Heart right ventricle (tissue), 16 donors: ENCODE measurements at regions not wholly inside any gene's neighbourhood (a gene's known extent, or its start where the extent isn't known, plus 50 kb on each side); places are given as distances from the start of the nearest gene placed in this dataset.
"Not testable (repeated sequence)": the region's sequence is repeated elsewhere in the genome, so short reads cannot be mapped to it uniquely, and the experiment has no call there.

Source experiments
- ATAC-seq, 8 donors: fragments of 200-7000 bp; cut with Tn5 transposase; one replicate each; pipeline ENCODE4 v1.9.1; 2020; ENCODE audit warnings: mild to moderate bottlenecking in 8 of 8, moderate library complexity in 8 of 8, moderate number of reproducible peaks in 1 of 8
- DNase-seq, 2 donors: peaks; one replicate each; pipeline ENCODE4 v3.0.0-alpha.2; 2020
- H3K27ac ChIP-seq, 10 donors: fragments of 200-600 bp; sonication (generic) in 2 of 10; one replicate each; pipeline versions ENCODE4 v1.5.0 to v1.8.0; 2020 to 2022; ENCODE audit warnings: mild to moderate bottlenecking in 3 of 10
- H3K27me3 ChIP-seq, 7 donors: fragments of 200-600 bp; one replicate each; pipeline ENCODE4 v1.8.0; 2021 to 2022; ENCODE audit warnings: mild to moderate bottlenecking in 2 of 7
- H3K36me3 ChIP-seq, 9 donors: fragments of 200-600 bp; sonication (generic) in 1 of 9; one replicate each; pipeline versions ENCODE4 v1.5.0 to v1.8.0; 2020 to 2022; ENCODE audit warnings: mild to moderate bottlenecking in 2 of 9
- H3K4me1 ChIP-seq, 9 donors: fragments of 200-600 bp; sonication (generic) in 1 of 9; one replicate each; pipeline versions ENCODE4 v1.5.0 to v1.8.0; 2020 to 2022; ENCODE audit warnings: mild to moderate bottlenecking in 4 of 9
- H3K4me3 ChIP-seq, 10 donors: fragments of 200-600 bp; sonication (generic) in 2 of 10; one replicate each; pipeline versions ENCODE4 v1.5.0 to v1.8.0; 2020 to 2022; ENCODE audit warnings: mild to moderate bottlenecking in 7 of 10, moderate library complexity in 2 of 10
- H3K9me3 ChIP-seq, 11 donors: fragments of 200-600 bp in 10 of 11; sonication (generic) in 2 of 11; one replicate each; pipeline versions ENCODE4 v1.5.0 to v1.8.0; 2013 to 2022; ENCODE audit warnings: mild to moderate bottlenecking in 2 of 11, control low read depth in 1 of 11, moderate library complexity in 1 of 11
- WGBS, 2 donors: extraction: QIAGEN DNeasy Blood & Tissue Kit; methylation state at CpG; one replicate each; pipeline ENCODE4 v1.1.7; 2013; ENCODE audit warnings: inconsistent platforms in 1 of 2; 5-methylcytosine and 5-hydroxymethylcytosine counted together
- intact Hi-C, 10 donors: fragments of 100-400 bp; cut with DNase I; formaldehyde crosslinking; loops; one replicate each; pipeline versions ENCODE4 v1.11.1 to v1.14.2; 2022
- TF ChIP-seq, protein P1 (sequence below), 9 donors: fragments of 200-600 bp; sonication (generic) in 2 of 9; IDR thresholded peaks; one replicate each; pipeline versions ENCODE4 v1.5.0 to v1.8.0; 2021 to 2022; ENCODE audit warnings: antibody characterized with exemption in 9 of 9, mild to moderate bottlenecking in 5 of 9, moderate library complexity in 1 of 9
- donor health status: Arrhythmogenic right ventricular cardiomyopathy.
- donor health status: ischemic (EF 13 %, LVEDD 7.1; RV severe dilation, severe dysfunction).
- donor health status: healthy with polysubstance abuse.
- donor health status: DM: no; HTN: yes; CAD: no.
- donor health status: DM: no; HTN: no; CAD: no.
- donor health status: ischemic (EF 25% LVEDD 6.9; RV normal size, moderate dysfunction).
- donor health status: ischemic (EF 25% LVEDD 5.7; RV mildly dilated, moderate dysfunction).
- donor health status: healthy.
- donor health status: DM: yes; HTN: yes; CAD: no.
- donor health status: Ischemic cardiomyopathy.
- donor health status: ischemic (EF 35%, LVEDD 5.7; RV mildly dilated, moderate dysfunction).
- donor health status: nonischemic (EF 11% LVEDD 7.7; RV severe dilation, severe dysfunction).
- donor health status: DM: yes; HTN: yes; CAD: no.
- donor health status: PGD.
- donor health status: ischemic (EF 29% LVEDD 5.4; RV normal size, mild dysfunction).
- donor health status: nonischemic (EF 23%, LVEDD 6.1; RV moderate dilation, normal function).

DNA sequence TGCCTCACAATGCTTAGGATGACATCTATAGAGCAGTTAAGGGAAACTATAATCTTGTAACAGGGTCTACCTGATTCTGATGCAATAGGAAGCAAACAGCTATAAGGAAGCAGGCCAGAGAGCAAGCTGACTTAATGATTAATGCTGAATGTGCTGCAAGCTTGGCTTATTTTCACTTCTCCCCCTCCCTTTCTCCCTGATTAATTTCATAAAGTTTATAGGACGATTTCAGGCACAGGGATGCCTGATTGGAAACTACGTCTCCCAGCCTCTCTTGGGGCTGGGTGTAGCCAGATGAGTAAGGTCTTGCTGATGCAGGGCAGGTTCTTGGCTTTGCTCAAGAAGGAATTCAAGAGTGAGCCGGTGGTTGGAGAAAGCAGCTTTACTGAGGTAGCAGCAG is 82.8 kb upstream of the MRI1 start:
- DNase-seq (no peak), ATAC-seq (no peak)
- peaks cover 0 to 4% (median 0%) of the 10 kb centered on the region in 7 donors for H3K27me3 ChIP-seq
- H3K4me1 ChIP-seq: no peaks in the 10 kb centered on the region
- intact Hi-C loops: no loop called here
- peaks cover 0 to 39% (median 15%) of the 10 kb centered on the region in 11 donors for H3K9me3 ChIP-seq
- H3K36me3 ChIP-seq: no peaks in the 10 kb centered on the region
- no peak overlapping the region for H3K27ac ChIP-seq
- TF ChIP-seq, protein P1, sequence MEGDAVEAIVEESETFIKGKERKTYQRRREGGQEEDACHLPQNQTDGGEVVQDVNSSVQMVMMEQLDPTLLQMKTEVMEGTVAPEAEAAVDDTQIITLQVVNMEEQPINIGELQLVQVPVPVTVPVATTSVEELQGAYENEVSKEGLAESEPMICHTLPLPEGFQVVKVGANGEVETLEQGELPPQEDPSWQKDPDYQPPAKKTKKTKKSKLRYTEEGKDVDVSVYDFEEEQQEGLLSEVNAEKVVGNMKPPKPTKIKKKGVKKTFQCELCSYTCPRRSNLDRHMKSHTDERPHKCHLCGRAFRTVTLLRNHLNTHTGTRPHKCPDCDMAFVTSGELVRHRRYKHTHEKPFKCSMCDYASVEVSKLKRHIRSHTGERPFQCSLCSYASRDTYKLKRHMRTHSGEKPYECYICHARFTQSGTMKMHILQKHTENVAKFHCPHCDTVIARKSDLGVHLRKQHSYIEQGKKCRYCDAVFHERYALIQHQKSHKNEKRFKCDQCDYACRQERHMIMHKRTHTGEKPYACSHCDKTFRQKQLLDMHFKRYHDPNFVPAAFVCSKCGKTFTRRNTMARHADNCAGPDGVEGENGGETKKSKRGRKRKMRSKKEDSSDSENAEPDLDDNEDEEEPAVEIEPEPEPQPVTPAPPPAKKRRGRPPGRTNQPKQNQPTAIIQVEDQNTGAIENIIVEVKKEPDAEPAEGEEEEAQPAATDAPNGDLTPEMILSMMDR (IDR thresholded peaks at IDR 0.05): no peak
- H3K4me3 ChIP-seq: no peak overlapping the region
- WGBS, 2 donors: 73% methylated on average over 3 of the region's 3 CpGs

DNA sequence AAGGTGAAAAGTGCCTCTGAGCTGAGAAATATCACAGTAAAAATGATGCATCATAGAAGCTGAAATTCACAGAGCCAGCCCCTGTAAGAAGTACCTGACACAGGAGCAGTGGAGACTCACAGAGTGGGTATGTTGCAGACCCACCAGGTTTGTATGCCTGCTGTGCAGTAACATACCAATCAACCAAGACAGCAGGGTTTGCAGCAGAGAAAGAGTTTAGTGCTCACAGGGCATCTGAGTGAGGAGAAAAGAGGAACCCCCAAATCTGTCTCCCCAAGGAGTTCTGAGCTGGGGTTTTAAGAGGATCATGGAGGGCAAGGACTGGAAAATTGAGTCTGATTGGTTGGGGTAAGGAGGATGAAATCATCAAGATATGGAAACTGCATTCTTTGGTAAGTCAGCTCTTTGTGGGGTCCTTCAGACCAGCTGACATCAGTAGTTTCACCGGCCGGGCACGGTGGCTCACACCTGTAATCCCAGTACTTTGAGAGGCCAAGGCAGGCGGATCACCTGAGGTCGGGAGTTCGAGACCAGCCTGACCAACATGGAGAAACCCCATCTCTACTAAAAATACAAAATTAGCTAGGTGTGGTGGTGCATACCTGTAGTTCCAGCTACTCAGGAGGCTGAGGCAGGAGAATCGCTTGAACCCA is 83.5 kb upstream of the MRI1 start:
- H3K4me1 ChIP-seq, H3K27me3 ChIP-seq, DNase-seq, H3K4me3 ChIP-seq, H3K27ac ChIP-seq, H3K36me3 ChIP-seq, ATAC-seq, intact Hi-C loops: not testable (repeated sequence)
- peaks cover 0 to 40% (median 15%) of the 10 kb centered on the region in 11 donors for H3K9me3 ChIP-seq
- WGBS, 2 donors: 90 to 98% methylated on average over 4 to 7 of the region's 7 CpGs

DNA sequence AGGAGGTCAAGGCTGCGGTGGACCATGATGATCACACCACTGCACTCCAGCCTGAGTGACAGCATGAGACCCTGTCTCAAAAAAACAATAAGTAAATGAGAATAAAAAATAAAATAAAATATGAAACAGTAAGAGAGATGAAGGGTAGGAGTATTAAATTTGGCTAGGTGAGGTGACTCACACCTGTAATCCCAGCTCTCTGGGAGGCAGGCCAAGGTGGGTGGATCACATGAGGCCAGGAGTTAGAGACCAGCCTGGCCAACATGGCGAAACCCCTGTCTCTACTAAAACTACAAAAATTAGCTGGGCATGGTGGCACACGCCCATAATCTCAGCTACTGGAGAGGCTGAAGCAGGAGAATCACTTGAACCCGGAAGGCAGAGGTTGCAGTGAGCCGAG is 87.4 kb upstream of the MRI1 start:
- WGBS, 2 donors: 88 to 93% methylated on average over 5 of the region's 5 CpGs
- H3K9me3 ChIP-seq: peaks cover 0 to 46% (median 15%) of the 10 kb centered on the region in 11 donors
- H3K4me1 ChIP-seq, DNase-seq, ATAC-seq, H3K27me3 ChIP-seq, H3K36me3 ChIP-seq, intact Hi-C loops, H3K27ac ChIP-seq, H3K4me3 ChIP-seq: not testable (repeated sequence)

DNA sequence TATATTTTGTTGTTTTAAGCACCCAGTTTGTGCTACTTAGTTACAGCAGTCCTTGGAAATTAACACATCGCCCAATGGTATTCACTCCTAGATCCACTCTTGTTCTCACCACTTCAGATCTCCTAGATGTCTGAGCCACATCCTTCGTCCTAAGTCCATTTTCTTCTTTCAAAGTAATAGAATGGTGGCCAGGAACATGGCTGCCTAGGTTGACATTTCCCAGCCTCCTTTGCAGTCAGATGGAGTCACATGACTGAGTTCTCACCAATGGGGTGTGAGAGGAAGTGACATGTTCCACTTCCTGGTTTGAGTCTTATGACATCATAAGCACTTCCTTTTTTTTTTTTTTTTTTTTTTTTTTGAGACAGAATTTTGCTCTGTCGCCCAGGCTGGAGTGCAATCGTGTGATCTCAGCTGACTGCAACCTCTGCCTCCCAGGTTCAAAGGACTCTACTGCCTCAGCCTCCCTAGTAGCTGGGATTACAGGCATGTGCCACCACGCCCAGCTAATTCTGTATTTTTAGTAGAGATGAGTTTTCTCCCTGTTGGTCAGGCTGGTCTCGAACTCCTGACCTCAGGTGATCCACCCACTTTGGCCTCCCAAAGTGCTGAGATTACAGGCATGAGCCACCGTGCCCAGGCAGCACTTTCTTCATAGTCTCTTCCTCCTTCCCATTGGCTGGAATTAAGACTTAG is 91.7 kb upstream of the MRI1 start:
- ATAC-seq, H3K27me3 ChIP-seq, H3K27ac ChIP-seq, H3K4me1 ChIP-seq, H3K36me3 ChIP-seq, H3K4me3 ChIP-seq, DNase-seq: not testable (repeated sequence)
- 90 to 93% methylated on average over 7 of the region's 7 CpGs for WGBS, 2 donors
- H3K9me3 ChIP-seq: peaks cover 0 to 14% (median 0%) of the 10 kb centered on the region in 11 donors
- intact Hi-C loops: loop anchor here in 1 of 10 donors (5.0 kb wide), 1 partner anchor 35 kb away; no protein-coding TSS in a partner anchor

DNA sequence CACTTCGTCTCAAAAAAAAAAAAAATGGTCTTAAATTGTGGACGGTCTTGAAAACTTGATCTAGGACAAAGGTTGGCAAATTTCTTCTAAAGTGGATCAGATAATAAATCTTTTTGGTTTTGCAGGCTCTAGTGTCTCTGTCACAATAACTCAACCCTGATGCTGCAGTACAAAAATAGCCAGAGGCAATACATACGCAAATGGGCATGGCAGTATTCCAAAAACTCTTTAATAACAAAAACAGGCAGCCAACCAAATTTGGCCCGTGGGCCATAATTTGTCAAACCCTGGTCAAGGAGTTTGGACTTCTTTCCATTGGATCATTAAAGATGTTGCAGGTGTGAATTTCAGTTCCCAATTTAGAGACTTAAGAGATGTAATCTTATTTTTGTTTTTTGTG is 93.5 kb upstream of the MRI1 start:
- Histone ChIP-seq H3K27me3 (peaks cover 0 to 3% (median 0%) of the 10 kb centered on the region in 7 donors), H3K4me1 (peaks cover 0 to 6% (median 0%) of the 10 kb centered on the region in 9 donors), H3K4me3 (no peak overlapping the region), H3K27ac (no peak overlapping the region), H3K9me3 (peaks cover 0 to 14% (median 0%) of the 10 kb centered on the region in 11 donors), H3K36me3 (no peaks in the 10 kb centered on the region)
- intact Hi-C loops: loop anchor here in 1 of 10 donors (5.0 kb wide), 1 partner anchor 36 kb away; no protein-coding TSS in a partner anchor
- WGBS, 2 donors: 58 to 62% methylated on average over 4 of the region's 4 CpGs
- DNase-seq (no peak), ATAC-seq (peak in 1 of 8 donors; percentile 49)
- TF ChIP-seq, protein P1 (IDR thresholded peaks at IDR 0.05): no peak
